B cell (primary cell): ENCODE measurements at regions not wholly inside any gene's neighbourhood (a gene's known extent, or its start where the extent isn't known, plus 50 kb on each side); places are given as distances from the start of the nearest gene placed in this dataset.

Source experiments
- ATAC-seq: fragments of 200-7000 bp; cut with Tn5 transposase; one replicate; pipeline ENCODE4 v1.10.0; 2021; ENCODE audit warnings: low read depth, mild to moderate bottlenecking, moderate number of reproducible peaks, moderate library complexity
- CTCF ChIA-PET: fragments of 350-600 bp; sonication (Branson Sonifier 250); formaldehyde crosslinking; loops from one replicate; lab custom pipeline; 2021; ENCODE audit warnings: antibody characterized with exemption, inconsistent platforms; lab: Charles Lee
- POLR2A ChIA-PET: fragments of 350-600 bp; sonication (Branson Sonifier 250); formaldehyde crosslinking; loops from one replicate; lab custom pipeline; 2021; ENCODE audit warnings: antibody characterized with exemption; lab: Charles Lee
- DNase-seq: peaks from one replicate; pipeline ENCODE4 v3.0.0; 2013
- H2AFZ ChIP-seq: 2 replicates; pipeline ENCODE4 v1.6.1; 2012; ENCODE audit warnings: mild to moderate bottlenecking, low read depth, low read length; ENCODE audit not compliant: insufficient read depth, poor library complexity, severe bottlenecking
- H3K27ac ChIP-seq, 2 donors: 1 replicate in 1 of 2; 2 replicates in 1 of 2; pipeline ENCODE4 v1.5.1; 2012 to 2013; ENCODE audit warnings: low read length in 2 of 2, mild to moderate bottlenecking in 2 of 2, moderate library complexity in 1 of 2
- H3K27me3 ChIP-seq, 4 experiments: fragments of 200-600 bp in 1 of 4; sonication (generic) in 1 of 4; replicated peaks in 1 of 4; 1 replicate in 2 of 4; 2 replicates in 2 of 4; pipeline versions ENCODE4 v1.6.1 to v1.7.0; 2013 to 2016; ENCODE audit warnings: low read length in 3 of 4, mild to moderate bottlenecking in 2 of 4, mixed read lengths in 1 of 4, moderate library complexity in 1 of 4; ENCODE audit not compliant: insufficient read depth in 4 of 4, control insufficient read depth in 3 of 4; ENCODE audit errors: control extremely low read depth in 1 of 4
- H3K36me3 ChIP-seq, 2 experiments: replicated peaks in 1 of 2; 1 replicate in 1 of 2; 2 replicates in 1 of 2; pipeline versions ENCODE4 v1.6.1 to v1.7.1; 2013; ENCODE audit warnings: low read length in 1 of 2; ENCODE audit not compliant: insufficient read depth in 2 of 2, control insufficient read depth in 1 of 2; ENCODE audit errors: control extremely low read depth in 1 of 2, extremely low read depth in 1 of 2
- H3K4me1 ChIP-seq, 2 donors: fragments of 200-600 bp in 1 of 2; sonication (generic) in 1 of 2; 1 replicate in 1 of 2; 2 replicates in 1 of 2; pipeline versions ENCODE4 v1.5.1 to v1.6.1; 2013 to 2017; ENCODE audit warnings: low read length in 2 of 2; ENCODE audit not compliant: control insufficient read depth in 2 of 2, insufficient read depth in 2 of 2
- H3K4me2 ChIP-seq: replicated peaks from 2 replicates; pipeline ENCODE3; 2012; ENCODE audit warnings: mild to moderate bottlenecking, low read depth, low read length; ENCODE audit not compliant: poor library complexity, severe bottlenecking
- H3K4me3 ChIP-seq, 5 experiments: fragments of 200-600 bp in 1 of 5; sonication (generic) in 1 of 5; 1 replicate in 3 of 5; 2 replicates in 2 of 5; pipeline versions ENCODE4 v1.5.1 to v1.7.0; 2011 to 2016; ENCODE audit warnings: low read length in 4 of 5, mild to moderate bottlenecking in 4 of 5, low read depth in 2 of 5, control low read depth in 1 of 5, moderate library complexity in 1 of 5; ENCODE audit not compliant: insufficient read depth in 1 of 5; ENCODE audit errors: control extremely low read depth in 1 of 5, extremely low read depth in 1 of 5
- H3K79me2 ChIP-seq: fragments of 200-600 bp; sonication (generic); one replicate; pipeline ENCODE4 v1.6.0; 2016; ENCODE audit warnings: low read length; ENCODE audit not compliant: control insufficient read depth, insufficient read depth
- H3K9ac ChIP-seq: fragments of 200-600 bp; sonication (generic); 2 replicates; pipeline ENCODE4 v1.6.1; 2017; ENCODE audit warnings: mild to moderate bottlenecking, low read length, moderate library complexity
- H3K9me3 ChIP-seq, 3 donors: one replicate each; pipeline versions ENCODE4 v1.6.1 to v1.7.1; 2013; ENCODE audit warnings: low read length in 2 of 3; ENCODE audit not compliant: control insufficient read depth in 2 of 3, insufficient read depth in 1 of 3; ENCODE audit errors: control extremely low read depth in 1 of 3
- H4K20me1 ChIP-seq: 2 replicates; pipeline ENCODE4 v1.6.0; 2012; ENCODE audit warnings: mild to moderate bottlenecking, low read length; ENCODE audit not compliant: insufficient read depth, control insufficient read depth, poor library complexity, severe bottlenecking
- H3K27ac Mint-ChIP-seq: one replicate; pipeline ENCODE4 v1.8.0; 2021; ENCODE audit warnings: mixed read lengths
- H3K27me3 Mint-ChIP-seq: one replicate; pipeline ENCODE4 v1.8.0; 2021; ENCODE audit warnings: mixed read lengths
- H3K4me1 Mint-ChIP-seq: one replicate; pipeline ENCODE4 v1.8.0; 2021; ENCODE audit warnings: mixed read lengths
- H3K4me3 Mint-ChIP-seq: one replicate; pipeline ENCODE4 v1.8.0; 2021; ENCODE audit warnings: mixed read lengths
- H3K9me3 Mint-ChIP-seq: one replicate; pipeline ENCODE4 v1.8.0; 2022; ENCODE audit warnings: mixed read lengths; ENCODE audit not compliant: insufficient read depth
- EZH2 ChIP-seq: IDR thresholded peaks from 2 replicates; pipeline ENCODE4 v1.6.1; 2012; ENCODE audit warnings: borderline replicate concordance, low read depth, mild to moderate bottlenecking, moderate library complexity, low read length; ENCODE audit not compliant: insufficient read depth, poor library complexity, severe bottlenecking
- WGBS: methylation state at CpG from one replicate; pipeline ENCODE4 v1.1.5; 2013; ENCODE audit warnings: missing lambda C conversion rate; ENCODE audit not compliant: insufficient coverage; 5-methylcytosine and 5-hydroxymethylcytosine counted together
- intact Hi-C: fragments of 100-400 bp; cut with micrococcal nuclease; formaldehyde crosslinking; loops from one replicate; pipeline ENCODE4 v1.10.0; 2022
- TF ChIP-seq, protein P1 (sequence below): fragments of 200-600 bp; IDR thresholded peaks from one replicate; pipeline ENCODE4 v1.8.0; 2022; ENCODE audit warnings: antibody characterized with exemption, mild to moderate bottlenecking

DNA sequence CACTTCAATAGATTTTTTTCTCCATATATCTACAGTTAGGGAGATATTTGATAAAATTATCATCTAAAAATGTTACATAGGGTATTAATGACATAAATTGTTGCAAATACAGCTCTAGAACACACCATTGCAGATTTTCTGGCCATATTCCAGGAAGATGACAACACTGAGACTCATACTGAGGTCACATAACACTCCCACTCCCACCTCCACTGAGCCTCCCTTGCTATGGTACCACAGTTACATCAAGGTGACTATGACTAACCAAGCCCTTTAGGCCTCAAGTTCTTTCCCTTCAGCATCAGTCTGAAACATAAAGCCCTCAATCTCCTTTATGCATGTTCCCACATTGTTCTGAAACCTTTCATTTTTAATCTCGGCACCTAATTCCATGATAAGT, 932.0 kb upstream of the IGFBP7 start:
- CTCF ChIA-PET = no interaction called here
- peaks cover 1 to 9% (median 7%) of the 10 kb centered on the region in 3 donors for H3K9me3 ChIP-seq
- TF ChIP-seq, protein P1, sequence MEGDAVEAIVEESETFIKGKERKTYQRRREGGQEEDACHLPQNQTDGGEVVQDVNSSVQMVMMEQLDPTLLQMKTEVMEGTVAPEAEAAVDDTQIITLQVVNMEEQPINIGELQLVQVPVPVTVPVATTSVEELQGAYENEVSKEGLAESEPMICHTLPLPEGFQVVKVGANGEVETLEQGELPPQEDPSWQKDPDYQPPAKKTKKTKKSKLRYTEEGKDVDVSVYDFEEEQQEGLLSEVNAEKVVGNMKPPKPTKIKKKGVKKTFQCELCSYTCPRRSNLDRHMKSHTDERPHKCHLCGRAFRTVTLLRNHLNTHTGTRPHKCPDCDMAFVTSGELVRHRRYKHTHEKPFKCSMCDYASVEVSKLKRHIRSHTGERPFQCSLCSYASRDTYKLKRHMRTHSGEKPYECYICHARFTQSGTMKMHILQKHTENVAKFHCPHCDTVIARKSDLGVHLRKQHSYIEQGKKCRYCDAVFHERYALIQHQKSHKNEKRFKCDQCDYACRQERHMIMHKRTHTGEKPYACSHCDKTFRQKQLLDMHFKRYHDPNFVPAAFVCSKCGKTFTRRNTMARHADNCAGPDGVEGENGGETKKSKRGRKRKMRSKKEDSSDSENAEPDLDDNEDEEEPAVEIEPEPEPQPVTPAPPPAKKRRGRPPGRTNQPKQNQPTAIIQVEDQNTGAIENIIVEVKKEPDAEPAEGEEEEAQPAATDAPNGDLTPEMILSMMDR = no peak
- TF ChIP-seq EZH2 = no peak
- Mint-ChIP-seq H3K4me3 (no peak overlapping the region), H3K9me3 (peaks cover 9% of the 10 kb centered on the region), H3K27me3 (no peaks in the 10 kb centered on the region), H3K27ac (no peak overlapping the region), H3K4me1 (no peaks in the 10 kb centered on the region)
- H3K4me1 ChIP-seq = no peaks in the 10 kb centered on the region
- no peak overlapping the region for H3K9ac ChIP-seq
- ATAC-seq = no peak
- no peak for DNase-seq
- POLR2A ChIA-PET = no interaction called here
- no CpG with 5 or more reads among the region's 1 CpG for WGBS
- no peaks in the 10 kb centered on the region for H4K20me1 ChIP-seq
- H3K36me3 ChIP-seq = no peaks in the 10 kb centered on the region
- no peak overlapping the region for H3K27ac ChIP-seq
- no peaks in the 10 kb centered on the region for H3K79me2 ChIP-seq
- intact Hi-C loops = no loop called here
- H3K4me3 ChIP-seq = no peak overlapping the region
- no peaks in the 10 kb centered on the region for H3K27me3 ChIP-seq
- H2AFZ ChIP-seq = no peak overlapping the region
- no peak overlapping the region for H3K4me2 ChIP-seq

DNA sequence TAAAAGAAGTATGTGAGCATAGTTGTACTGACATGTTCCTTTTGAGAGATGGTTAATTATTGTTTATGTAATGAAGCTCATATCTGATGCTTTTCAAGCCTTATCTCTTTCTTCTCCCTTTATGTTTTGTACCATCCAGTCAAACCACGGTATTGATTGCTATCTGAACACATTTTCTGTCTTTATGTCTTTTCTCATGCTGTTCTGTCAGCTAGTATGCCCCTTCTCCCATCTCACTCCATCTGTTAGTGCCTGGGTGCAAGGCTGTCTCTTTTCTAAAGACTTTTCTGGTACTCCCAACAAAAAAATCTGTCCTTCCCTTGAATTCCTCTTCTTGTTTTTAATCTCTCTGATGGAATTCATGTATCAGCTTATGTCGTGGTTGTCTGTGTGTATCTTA, 883.8 kb upstream of the IGFBP7 start:
- Histone ChIP-seq H3K79me2 (no peaks in the 10 kb centered on the region), H3K36me3 (no peaks in the 10 kb centered on the region), H3K4me2 (no peak overlapping the region), H3K4me1 (no peaks in the 10 kb centered on the region), H3K27ac (no peak overlapping the region), H2AFZ (no peak overlapping the region), H3K9ac (no peak overlapping the region), H4K20me1 (no peaks in the 10 kb centered on the region), H3K27me3 (no peaks in the 10 kb centered on the region), H3K9me3 (peaks cover 0 to 3% (median 0%) of the 10 kb centered on the region in 3 donors), H3K4me3 (no peak overlapping the region)
- no peak for ATAC-seq
- H3K27ac Mint-ChIP-seq = no peak overlapping the region
- no peaks in the 10 kb centered on the region for H3K27me3 Mint-ChIP-seq
- intact Hi-C loops = no loop called here
- H3K4me3 Mint-ChIP-seq = no peak overlapping the region
- TF ChIP-seq, protein P1 = no peak
- TF ChIP-seq EZH2 = no peak
- 64% methylated on average over 1 of the region's 2 CpGs for WGBS
- no peak for DNase-seq
- CTCF ChIA-PET = no interaction called here
- H3K9me3 Mint-ChIP-seq = no peaks in the 10 kb centered on the region
- no peaks in the 10 kb centered on the region for H3K4me1 Mint-ChIP-seq
- POLR2A ChIA-PET = no interaction called here
